ENCODE measurements at regions not wholly inside any gene's neighbourhood (a gene's known extent, or its start where the extent isn't known, plus 50 kb on each side); places are given as distances from the start of the nearest gene placed in this dataset.

DNA sequence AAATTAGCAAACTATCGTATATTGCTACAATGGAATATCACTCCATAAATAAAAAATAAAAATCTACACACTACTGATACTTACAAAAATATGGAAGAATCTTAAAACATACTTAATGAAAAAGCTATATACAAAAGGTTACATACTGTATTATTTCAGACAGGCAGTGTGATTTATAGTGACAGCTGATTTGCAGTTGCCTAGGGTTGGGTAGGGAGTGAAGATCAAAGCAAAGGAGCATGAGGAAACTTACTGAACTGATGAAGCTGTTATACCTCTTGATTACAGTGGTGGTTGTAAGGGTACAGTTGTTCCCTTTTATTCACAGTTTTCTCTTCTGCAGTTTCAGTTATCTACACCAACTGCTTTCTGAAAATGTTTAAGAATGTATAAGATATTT is 62.6 kb downstream of the FSCB start:
- WGBS, 2 donors = 94 to 96% methylated on average over 1 of the region's 1 CpG
- TF ChIP-seq, protein P1, sequence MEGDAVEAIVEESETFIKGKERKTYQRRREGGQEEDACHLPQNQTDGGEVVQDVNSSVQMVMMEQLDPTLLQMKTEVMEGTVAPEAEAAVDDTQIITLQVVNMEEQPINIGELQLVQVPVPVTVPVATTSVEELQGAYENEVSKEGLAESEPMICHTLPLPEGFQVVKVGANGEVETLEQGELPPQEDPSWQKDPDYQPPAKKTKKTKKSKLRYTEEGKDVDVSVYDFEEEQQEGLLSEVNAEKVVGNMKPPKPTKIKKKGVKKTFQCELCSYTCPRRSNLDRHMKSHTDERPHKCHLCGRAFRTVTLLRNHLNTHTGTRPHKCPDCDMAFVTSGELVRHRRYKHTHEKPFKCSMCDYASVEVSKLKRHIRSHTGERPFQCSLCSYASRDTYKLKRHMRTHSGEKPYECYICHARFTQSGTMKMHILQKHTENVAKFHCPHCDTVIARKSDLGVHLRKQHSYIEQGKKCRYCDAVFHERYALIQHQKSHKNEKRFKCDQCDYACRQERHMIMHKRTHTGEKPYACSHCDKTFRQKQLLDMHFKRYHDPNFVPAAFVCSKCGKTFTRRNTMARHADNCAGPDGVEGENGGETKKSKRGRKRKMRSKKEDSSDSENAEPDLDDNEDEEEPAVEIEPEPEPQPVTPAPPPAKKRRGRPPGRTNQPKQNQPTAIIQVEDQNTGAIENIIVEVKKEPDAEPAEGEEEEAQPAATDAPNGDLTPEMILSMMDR (IDR thresholded peaks at IDR 0.05) = no peak
- no peak for TF ChIP-seq POLR2A (IDR thresholded peaks at IDR 0.05)
- Histone ChIP-seq H3K27me3 (no peaks in the 10 kb centered on the region), H3K36me3 (no peaks in the 10 kb centered on the region), H3K9me3 (no peaks in the 10 kb centered on the region), H3K27ac (no peak overlapping the region), H3K4me3 (replicated peaks in 1 of 3) (no peak overlapping the region), H3K4me1 (no peaks in the 10 kb centered on the region)
- no peak for DNase-seq
- intact Hi-C loops (cut with DNase I) = no loop called here

DNA sequence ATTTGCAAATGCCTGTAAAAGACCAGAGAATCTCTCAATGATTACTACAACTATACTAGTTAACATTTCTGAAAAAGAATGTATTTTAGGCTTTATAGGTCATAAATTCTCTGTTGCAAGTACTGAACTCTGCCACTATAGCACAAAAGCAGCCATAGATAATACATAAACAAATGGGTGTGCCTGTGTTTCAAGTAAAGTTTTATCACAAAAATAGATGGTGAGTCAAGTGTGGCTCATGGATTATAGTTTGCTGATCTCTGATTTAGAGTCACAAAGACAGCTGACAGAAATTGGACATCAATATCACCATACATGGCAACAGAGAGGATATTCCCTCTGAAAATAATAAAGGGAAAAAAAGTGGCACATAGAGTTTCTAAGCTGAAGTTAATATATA is 68.1 kb downstream of the FSCB start:
- intact Hi-C loops (cut with DNase I) = no loop called here
- H3K4me1 ChIP-seq = no peaks in the 10 kb centered on the region
- H3K27ac ChIP-seq = no peak overlapping the region
- H3K9me3 ChIP-seq = no peaks in the 10 kb centered on the region
- DNase-seq = no peak
- TF ChIP-seq POLR2A (IDR thresholded peaks at IDR 0.05) = no peak
- TF ChIP-seq, protein P1 (IDR thresholded peaks at IDR 0.05) = no peak
- no peaks in the 10 kb centered on the region for H3K27me3 ChIP-seq
- no peak overlapping the region for H3K4me3 ChIP-seq (replicated peaks in 1 of 3)
- H3K36me3 ChIP-seq = no peaks in the 10 kb centered on the region

DNA sequence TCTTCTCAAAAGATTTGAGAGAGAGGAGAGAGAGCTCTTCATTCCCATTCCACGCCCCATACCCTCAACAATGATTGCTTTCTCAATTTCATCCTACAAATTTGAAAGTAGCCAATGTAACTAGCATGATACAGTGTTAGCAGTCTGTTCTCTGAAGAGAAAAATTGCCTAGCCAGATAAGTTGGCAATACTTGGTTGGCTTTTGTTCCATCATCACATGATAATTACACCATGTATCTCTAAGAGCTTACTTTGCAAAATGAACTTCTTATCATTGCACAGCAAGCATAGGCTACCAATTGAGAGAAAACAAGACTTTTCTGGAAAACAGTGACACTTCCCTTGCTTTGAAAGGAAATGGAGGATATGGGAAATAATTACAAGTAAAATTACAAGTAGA is 68.9 kb downstream of the FSCB start:
- intact Hi-C loops (cut with DNase I) = no loop called here
- no peak overlapping the region for H3K27ac ChIP-seq
- 85 to 88% methylated on average over 1 of the region's 1 CpG for WGBS, 2 donors

DNA sequence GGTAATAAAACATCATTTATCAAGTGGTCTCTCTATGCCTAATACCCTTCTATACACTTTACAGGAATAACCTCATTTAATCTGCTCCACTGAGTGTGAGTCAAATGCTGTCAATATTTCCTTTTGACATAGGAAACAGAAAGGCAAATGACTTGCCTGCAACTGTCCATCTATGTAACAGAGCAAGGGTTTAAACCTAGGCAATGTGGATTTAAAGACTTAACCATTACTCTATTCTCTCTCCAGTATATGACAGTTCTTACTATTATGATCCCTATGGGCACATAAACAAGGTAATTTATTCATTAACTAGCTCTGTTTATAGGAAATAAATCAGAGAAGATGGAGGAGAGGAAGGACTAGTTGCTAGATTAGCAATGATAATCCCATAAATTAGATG is 70.6 kb downstream of the FSCB start:
- no peak for TF ChIP-seq POLR2A (IDR thresholded peaks at IDR 0.05)
- TF ChIP-seq, protein P1 (IDR thresholded peaks at IDR 0.05) = no peak
- Histone ChIP-seq H3K27me3 (no peaks in the 10 kb centered on the region), H3K27ac (no peak overlapping the region), H3K36me3 (no peaks in the 10 kb centered on the region), H3K4me1 (no peaks in the 10 kb centered on the region), H3K4me3 (replicated peaks in 1 of 3) (no peak overlapping the region), H3K9me3 (no peaks in the 10 kb centered on the region)
- DNase-seq = no peak
- intact Hi-C loops (cut with DNase I) = no loop called here

More for the DNA sequence above, 68.9 kb downstream of the FSCB start:
- no peaks in the 10 kb centered on the region for H3K36me3 ChIP-seq
- no peak overlapping the region for H3K4me3 ChIP-seq (replicated peaks in 1 of 3)
- H3K9me3 ChIP-seq = no peaks in the 10 kb centered on the region
- H3K4me1 ChIP-seq = no peaks in the 10 kb centered on the region
- no peak for DNase-seq
- TF ChIP-seq, protein P1 (IDR thresholded peaks at IDR 0.05) = no peak
- no peak for TF ChIP-seq POLR2A (IDR thresholded peaks at IDR 0.05)
- H3K27me3 ChIP-seq = no peaks in the 10 kb centered on the region

DNA sequence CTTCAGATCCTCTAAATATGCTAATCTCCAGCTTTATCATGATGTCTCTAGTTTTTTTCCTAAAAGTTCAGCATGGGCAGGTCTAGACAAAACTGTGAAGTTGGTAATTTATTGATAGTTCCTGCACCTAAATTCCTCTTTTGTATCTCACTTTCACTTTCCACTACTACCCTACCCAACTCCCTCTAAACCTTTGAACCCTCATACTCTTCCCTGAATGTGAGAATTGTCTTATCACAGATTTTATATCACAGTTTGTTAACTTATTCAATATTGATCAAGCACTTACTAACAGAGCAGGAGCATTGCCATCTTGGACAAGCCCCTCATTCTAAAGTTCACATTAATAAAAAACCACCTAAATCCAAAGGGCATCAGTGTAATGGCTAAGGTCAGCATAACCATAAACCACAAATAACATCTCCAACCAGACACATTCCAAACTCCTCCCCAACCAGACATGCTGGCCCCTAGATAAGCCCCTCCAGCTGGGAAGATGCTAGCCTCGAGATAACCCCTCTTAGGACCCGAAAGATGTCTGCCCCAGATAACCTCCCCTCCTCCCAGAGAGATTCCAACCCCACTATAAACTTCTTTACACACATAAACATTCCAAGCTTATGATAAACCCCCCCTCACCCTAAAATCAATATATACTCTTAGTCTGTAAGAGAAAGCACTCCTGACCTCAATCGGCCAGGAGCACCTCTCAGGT is 78.7 kb downstream of the FSCB start:
- H3K27me3 ChIP-seq = no peaks in the 10 kb centered on the region
- no peaks in the 10 kb centered on the region for H3K36me3 ChIP-seq
- H3K9me3 ChIP-seq = no peaks in the 10 kb centered on the region
- intact Hi-C loops (cut with DNase I) = no loop called here
- no peak overlapping the region for H3K27ac ChIP-seq
- no peak overlapping the region for H3K4me3 ChIP-seq (replicated peaks in 1 of 3)
- no peak for TF ChIP-seq POLR2A (IDR thresholded peaks at IDR 0.05)
- TF ChIP-seq, protein P1 (IDR thresholded peaks at IDR 0.05) = no peak
- no peak for DNase-seq
- no peaks in the 10 kb centered on the region for H3K4me1 ChIP-seq
- WGBS, 2 donors = 78 to 81% methylated on average over 3 of the region's 3 CpGs

All from thyroid gland (tissue), 4 donors.